Suprapubic skin (tissue), 4 donors: ENCODE measurements at regions not wholly inside any gene's neighbourhood (a gene's known extent, or its start where the extent isn't known, plus 50 kb on each side); places are given as distances from the start of the nearest gene placed in this dataset.

Source experiments
- EP300 ChIP-seq: sonication (generic); formaldehyde crosslinking; IDR thresholded peaks from one replicate; pipeline ENCODE4 v1.6.1; 2017; ENCODE audit warnings: antibody characterized with exemption
- POLR2A ChIP-seq, 2 donors: fragments of 450-650 bp; IDR thresholded peaks; one replicate each; pipeline ENCODE4 v1.6.1; 2017; ENCODE audit warnings: antibody characterized with exemption in 2 of 2, mild to moderate bottlenecking in 2 of 2, moderate library complexity in 2 of 2
- POLR2AphosphoS5 ChIP-seq, 3 donors: sonication (generic); formaldehyde crosslinking; IDR thresholded peaks; one replicate each; pipeline ENCODE4 v1.6.1; 2017; ENCODE audit warnings: antibody characterized with exemption in 3 of 3
- TF ChIP-seq, protein P1 (sequence below), 2 donors: fragments of 200-600 bp in 1 of 2; fragments of 450-650 bp in 1 of 2; sonication (generic) in 1 of 2; IDR thresholded peaks; one replicate each; pipeline ENCODE4 v1.5.1; 2016 to 2019; ENCODE audit warnings: antibody characterized with exemption in 2 of 2, mild to moderate bottlenecking in 1 of 2, moderate library complexity in 1 of 2

DNA sequence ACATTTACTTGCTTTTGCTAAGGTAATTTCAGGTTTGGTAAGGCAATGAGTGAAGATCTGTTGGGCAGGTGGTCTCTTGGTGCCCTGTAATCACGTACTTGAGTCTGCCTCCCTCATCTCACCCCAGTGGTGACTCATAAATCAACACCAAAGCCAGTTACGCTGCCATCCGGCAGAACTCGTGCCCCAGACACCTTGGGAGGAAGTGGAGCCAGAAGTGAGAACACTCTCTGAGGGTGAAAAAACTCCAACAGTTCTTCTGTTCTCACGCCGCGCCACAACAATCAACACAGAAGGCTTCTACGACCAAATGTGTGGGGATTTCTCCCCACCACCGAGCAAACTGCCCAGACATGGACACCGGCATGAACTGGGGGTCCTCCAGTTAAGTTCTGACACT, 206.2 kb downstream of the ARL4C start:
- TF ChIP-seq, protein P1, sequence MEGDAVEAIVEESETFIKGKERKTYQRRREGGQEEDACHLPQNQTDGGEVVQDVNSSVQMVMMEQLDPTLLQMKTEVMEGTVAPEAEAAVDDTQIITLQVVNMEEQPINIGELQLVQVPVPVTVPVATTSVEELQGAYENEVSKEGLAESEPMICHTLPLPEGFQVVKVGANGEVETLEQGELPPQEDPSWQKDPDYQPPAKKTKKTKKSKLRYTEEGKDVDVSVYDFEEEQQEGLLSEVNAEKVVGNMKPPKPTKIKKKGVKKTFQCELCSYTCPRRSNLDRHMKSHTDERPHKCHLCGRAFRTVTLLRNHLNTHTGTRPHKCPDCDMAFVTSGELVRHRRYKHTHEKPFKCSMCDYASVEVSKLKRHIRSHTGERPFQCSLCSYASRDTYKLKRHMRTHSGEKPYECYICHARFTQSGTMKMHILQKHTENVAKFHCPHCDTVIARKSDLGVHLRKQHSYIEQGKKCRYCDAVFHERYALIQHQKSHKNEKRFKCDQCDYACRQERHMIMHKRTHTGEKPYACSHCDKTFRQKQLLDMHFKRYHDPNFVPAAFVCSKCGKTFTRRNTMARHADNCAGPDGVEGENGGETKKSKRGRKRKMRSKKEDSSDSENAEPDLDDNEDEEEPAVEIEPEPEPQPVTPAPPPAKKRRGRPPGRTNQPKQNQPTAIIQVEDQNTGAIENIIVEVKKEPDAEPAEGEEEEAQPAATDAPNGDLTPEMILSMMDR (IDR thresholded peaks at IDR 0.05) = no peak
- TF ChIP-seq POLR2A (IDR thresholded peaks at IDR 0.05) (no peak), POLR2AphosphoS5 (IDR thresholded peaks at IDR 0.05) (no peak), EP300 (no peak)
